Type B pancreatic cell (in vitro differentiated cells): ENCODE measurements at regions not wholly inside any gene's neighbourhood (a gene's known extent, or its start where the extent isn't known, plus 50 kb on each side); places are given as distances from the start of the nearest gene placed in this dataset.
"Not testable (repeated sequence)": the region's sequence is repeated elsewhere in the genome, so short reads cannot be mapped to it uniquely, and the experiment has no call there.

Experiments used
- DNase-seq: peaks from one replicate; pipeline ENCODE4 v3.0.0; 2021; ENCODE audit warnings: mixed read lengths; ENCODE audit not compliant: unreplicated experiment; ENCODE audit errors: extremely low spot score
- H3K27ac Mint-ChIP-seq: 2 replicates; pipeline ENCODE4 v1.8.0; 2021; ENCODE audit warnings: mild to moderate bottlenecking, mixed read lengths
- H3K27me3 Mint-ChIP-seq: 2 replicates; pipeline ENCODE4 v1.8.0; 2021; ENCODE audit warnings: mixed read lengths
- H3K36me3 Mint-ChIP-seq: 2 replicates; pipeline ENCODE4 v1.8.0; 2021; ENCODE audit warnings: mixed read lengths
- H3K4me1 Mint-ChIP-seq: one replicate; pipeline ENCODE4 v1.8.0; 2021; ENCODE audit warnings: mixed read lengths; ENCODE audit not compliant: unreplicated experiment
- H3K4me3 Mint-ChIP-seq: 2 replicates; pipeline ENCODE4 v1.8.0; 2021; ENCODE audit warnings: mild to moderate bottlenecking, mixed read lengths
- H3K9me3 Mint-ChIP-seq: 2 replicates; pipeline ENCODE4 v1.8.0; 2021; ENCODE audit warnings: mixed read lengths
- CTCF ChIP-seq: fragments of 200-600 bp; sonication (generic); conservative IDR thresholded peaks from 2 replicates; pipeline ENCODE4 v1.5.0; 2021; ENCODE audit warnings: antibody characterized with exemption, mild to moderate bottlenecking

- no peaks in the 10 kb centered on the region for H3K4me1 Mint-ChIP-seq
- no peak overlapping the region for H3K27ac Mint-ChIP-seq
- no peak overlapping the region for H3K4me3 Mint-ChIP-seq
- no peaks in the 10 kb centered on the region for H3K9me3 Mint-ChIP-seq
- TF ChIP-seq CTCF, result no peak
- no peaks in the 10 kb centered on the region for H3K27me3 Mint-ChIP-seq
- H3K36me3 Mint-ChIP-seq, result no peaks in the 10 kb centered on the region
- DNase-seq, result no peak
These were observed 99.5 kb downstream of the GPR85 start for GRCh38 chr7:112987171-112987570.

GRCh38 chr7:112986256-112987031, 100.2 kb downstream of the GPR85 start:
- no peak overlapping the region for H3K27ac Mint-ChIP-seq
- no peak for TF ChIP-seq CTCF
- no peaks in the 10 kb centered on the region for H3K27me3 Mint-ChIP-seq
- H3K36me3 Mint-ChIP-seq, result no peaks in the 10 kb centered on the region
- H3K9me3 Mint-ChIP-seq, result no peaks in the 10 kb centered on the region
- no peak overlapping the region for H3K4me3 Mint-ChIP-seq
- H3K4me1 Mint-ChIP-seq, result no peaks in the 10 kb centered on the region
- no peak for DNase-seq

DNA sequence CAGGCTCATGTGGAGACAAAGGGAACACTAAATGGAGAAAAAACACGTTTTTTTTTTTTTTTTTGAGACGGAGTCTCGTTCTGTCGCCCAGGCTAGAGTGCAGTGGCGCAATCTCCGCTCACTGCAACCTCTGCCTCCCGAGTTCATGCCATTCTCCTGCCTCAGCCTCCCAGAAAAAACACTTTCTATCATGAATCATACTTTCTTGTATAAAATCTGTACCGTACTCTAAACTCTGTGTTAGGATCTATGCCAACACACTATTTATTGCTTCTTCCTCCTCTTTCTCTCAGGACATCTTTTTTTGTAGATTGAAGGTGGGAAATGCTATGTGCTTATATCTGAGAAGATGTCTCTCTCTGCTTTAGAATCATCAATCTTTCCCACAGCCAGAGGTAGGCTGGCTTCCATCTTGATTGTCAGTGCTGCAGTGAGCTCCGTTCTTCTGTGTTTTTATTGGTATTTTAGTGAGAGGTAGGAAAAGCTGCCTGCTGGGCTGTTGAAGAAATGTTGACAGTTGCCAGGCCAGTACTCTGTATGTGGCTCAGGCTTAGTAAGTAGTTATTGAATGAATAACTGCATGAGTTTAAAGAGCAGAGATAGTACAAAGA, 101.1 kb downstream of the GPR85 start:
- no peaks in the 10 kb centered on the region for H3K36me3 Mint-ChIP-seq
- no peaks in the 10 kb centered on the region for H3K27me3 Mint-ChIP-seq
- no peak for DNase-seq
- no peak overlapping the region for H3K27ac Mint-ChIP-seq
- no peaks in the 10 kb centered on the region for H3K4me1 Mint-ChIP-seq
- no peak overlapping the region for H3K4me3 Mint-ChIP-seq
- no peaks in the 10 kb centered on the region for H3K9me3 Mint-ChIP-seq
- TF ChIP-seq CTCF, result no peak

DNA sequence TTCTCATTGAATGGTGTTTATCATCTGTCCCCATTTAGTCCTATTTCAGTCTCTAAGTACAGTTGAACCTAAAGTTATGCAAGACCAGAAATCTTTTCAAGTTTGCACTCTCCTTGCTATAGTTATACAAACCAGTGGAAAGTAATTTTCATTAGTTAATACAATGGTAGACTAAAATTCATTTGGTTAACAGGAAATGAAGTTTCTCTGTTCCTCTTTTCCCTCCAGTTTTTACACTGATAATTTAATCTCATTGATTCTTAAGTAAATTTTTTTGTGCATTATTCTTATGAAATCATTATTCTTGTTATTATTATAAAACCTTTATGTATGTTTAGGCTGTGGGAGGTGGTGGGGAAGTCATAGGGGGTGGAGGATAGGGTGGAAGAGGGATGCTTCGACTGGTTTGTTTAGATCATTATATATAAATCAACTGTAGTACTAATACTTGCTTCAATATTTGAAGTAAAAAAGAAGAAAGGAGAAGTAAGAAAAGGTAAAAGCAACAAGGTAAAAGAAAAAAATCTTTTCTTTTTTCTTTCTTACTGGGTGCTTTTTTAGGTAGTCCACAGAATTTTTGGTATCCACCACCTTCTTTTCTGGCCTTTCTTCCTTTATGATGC, 104.1 kb downstream of the GPR85 start:
- Mint-ChIP-seq H3K9me3 (no peaks in the 10 kb centered on the region), H3K27ac (no peak overlapping the region), H3K36me3 (no peaks in the 10 kb centered on the region), H3K27me3 (no peaks in the 10 kb centered on the region), H3K4me1 (no peaks in the 10 kb centered on the region), H3K4me3 (no peak overlapping the region)
- no peak for TF ChIP-seq CTCF
- no peak for DNase-seq

DNA sequence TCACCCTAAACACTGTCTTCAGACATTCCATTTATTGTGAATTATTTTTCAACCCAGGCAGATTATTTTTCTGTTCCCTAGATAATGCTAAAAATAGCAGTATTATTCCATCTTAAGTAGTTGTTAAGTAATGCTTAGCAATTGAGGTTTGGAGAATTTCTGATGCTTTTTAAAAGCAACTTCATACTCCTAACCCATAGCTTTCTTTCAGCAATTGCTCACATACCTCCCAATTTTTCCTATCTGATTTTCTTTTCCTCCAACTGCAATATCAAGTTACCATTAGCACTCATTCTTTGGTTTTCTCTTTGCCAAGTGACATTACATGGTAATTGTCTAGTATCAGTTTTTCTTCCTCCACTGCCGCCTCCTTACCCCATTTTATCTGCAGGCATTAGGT, 104.7 kb downstream of the GPR85 start:
- no peak for TF ChIP-seq CTCF
- Mint-ChIP-seq H3K4me3 (no peak overlapping the region), H3K27ac (no peak overlapping the region), H3K27me3 (no peaks in the 10 kb centered on the region), H3K36me3 (no peaks in the 10 kb centered on the region), H3K4me1 (no peaks in the 10 kb centered on the region), H3K9me3 (no peaks in the 10 kb centered on the region)
- no peak for DNase-seq

GRCh38 chr7:112979055-112979454, 107.6 kb downstream of the GPR85 start:
- not testable (repeated sequence) for H3K27me3 Mint-ChIP-seq, H3K4me1 Mint-ChIP-seq, H3K36me3 Mint-ChIP-seq, H3K9me3 Mint-ChIP-seq, H3K4me3 Mint-ChIP-seq, H3K27ac Mint-ChIP-seq, DNase-seq

GRCh38 chr7:112977244-112977955, 109.2 kb downstream of the GPR85 start:
- DNase-seq, H3K4me3 Mint-ChIP-seq, H3K36me3 Mint-ChIP-seq, H3K27ac Mint-ChIP-seq, H3K27me3 Mint-ChIP-seq, H3K9me3 Mint-ChIP-seq, H3K4me1 Mint-ChIP-seq: not testable (repeated sequence)
